GM19467 (cell line): ENCODE measurements at regions not wholly inside any gene's neighbourhood (a gene's known extent, or its start where the extent isn't known, plus 50 kb on each side); places are given as distances from the start of the nearest gene placed in this dataset.
"Not testable (repeated sequence)": the region's sequence is repeated elsewhere in the genome, so short reads cannot be mapped to it uniquely, and the experiment has no call there.

Source experiments
- ATAC-seq: cut with Tn5 transposase; IDR thresholded peaks from one replicate; pipeline ENCODE4 v1.9.1; 2021; ENCODE audit warnings: mild to moderate bottlenecking, moderate library complexity; ENCODE audit not compliant: unreplicated experiment

GRCh38 chr5:117380316-117380715 lies 805.7 kb upstream of the SEMA6A start:
- no peak for ATAC-seq

GRCh38 chr5:117379521-117379920 lies 804.9 kb upstream of the SEMA6A start:
- no peak for ATAC-seq

GRCh38 chr5:117376748-117377147 lies 802.1 kb upstream of the SEMA6A start:
- ATAC-seq = no peak

- no peak for ATAC-seq
Observed at GRCh38 chr5:117359895-117360294, 785.3 kb upstream of the SEMA6A start.

- ATAC-seq = no peak
Observed at GRCh38 chr5:117357886-117358285, 783.3 kb upstream of the SEMA6A start.

GRCh38 chr5:117347280-117347679 lies 772.7 kb upstream of the SEMA6A start:
- ATAC-seq = no peak

DNA sequence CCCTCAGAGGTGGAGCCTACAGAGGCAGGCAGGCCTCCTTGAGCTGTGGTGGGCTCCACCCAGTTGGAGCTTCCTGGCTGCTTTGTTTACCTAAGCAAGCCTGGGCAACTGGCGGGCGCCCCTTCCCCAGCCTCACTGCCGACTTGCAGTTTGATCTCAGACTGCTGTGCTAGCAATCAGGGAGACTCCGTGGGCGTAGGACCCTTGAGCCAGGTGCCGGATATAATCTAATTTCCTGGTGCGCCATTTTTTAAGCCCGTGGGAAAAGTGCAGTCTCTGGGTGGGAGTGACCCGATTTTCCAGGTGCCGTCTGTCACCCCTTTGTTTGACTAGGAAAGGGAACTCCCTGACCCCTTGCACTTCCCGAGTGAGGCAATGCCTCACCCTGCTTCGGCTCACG lies 769.1 kb upstream of the SEMA6A start:
- ATAC-seq = not testable (repeated sequence)

GRCh38 chr5:117337064-117337749 lies 762.6 kb upstream of the SEMA6A start:
- no peak for ATAC-seq

DNA sequence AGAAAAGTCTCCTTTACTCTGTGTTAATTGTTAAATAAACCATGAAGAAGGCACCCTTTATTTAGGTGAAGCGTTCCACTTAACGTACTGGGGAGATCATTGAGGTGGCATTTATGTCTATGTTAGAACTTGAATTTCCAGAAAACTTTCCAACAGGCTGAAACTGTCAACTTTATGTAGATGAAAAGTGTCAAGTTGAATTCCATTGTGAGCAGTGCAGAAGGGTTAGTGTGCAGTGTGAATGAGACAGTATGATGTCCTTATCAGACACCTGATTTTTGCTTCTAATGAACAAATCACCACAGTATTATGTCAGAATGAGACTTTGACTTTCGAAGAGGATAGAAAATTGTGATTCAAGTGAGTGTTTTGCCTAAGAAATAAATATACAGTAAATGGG lies 761.6 kb upstream of the SEMA6A start:
- no peak for ATAC-seq

GRCh38 chr5:117333011-117333410 lies 758.4 kb upstream of the SEMA6A start:
- ATAC-seq = no peak

GRCh38 chr5:117332341-117332740 lies 757.7 kb upstream of the SEMA6A start:
- ATAC-seq = no peak

DNA sequence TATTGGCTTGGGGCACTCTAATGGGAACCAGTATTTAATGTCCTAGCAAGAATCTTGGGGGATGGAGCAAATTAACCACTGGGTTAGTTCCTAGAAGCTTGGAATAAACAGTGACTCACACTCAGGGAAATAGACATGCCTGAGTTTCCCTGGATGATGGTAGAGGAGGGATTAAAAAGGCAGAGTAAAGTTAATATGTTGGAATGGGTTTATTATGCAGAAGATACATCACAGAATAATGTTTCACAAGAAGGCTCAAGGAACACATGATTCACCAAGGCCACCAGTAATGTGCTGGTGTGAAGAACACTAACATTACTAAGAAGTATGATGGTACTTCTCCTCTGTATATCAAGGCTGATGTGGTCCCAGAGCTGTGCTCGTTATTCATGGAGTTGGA lies 752.9 kb upstream of the SEMA6A start:
- ATAC-seq = no peak

DNA sequence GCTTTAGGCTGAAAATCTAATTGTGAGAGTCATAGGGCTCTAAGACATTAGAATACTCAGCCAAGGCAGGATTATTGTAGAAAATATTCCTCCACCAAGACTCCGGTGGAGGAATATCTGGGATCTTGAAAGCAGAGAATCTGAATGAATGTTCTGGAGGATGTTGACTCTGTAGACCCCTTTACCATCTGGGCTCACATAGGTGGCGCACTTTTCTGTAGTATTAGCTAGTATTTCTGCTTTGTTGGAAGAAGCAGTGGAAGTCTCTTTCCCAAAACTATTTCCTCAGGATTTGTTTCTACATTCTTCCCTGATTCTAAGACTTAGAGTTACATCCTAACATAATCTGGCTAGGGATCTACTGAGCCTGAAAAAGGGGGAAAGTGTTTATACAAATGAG lies 752.4 kb upstream of the SEMA6A start:
- no peak for ATAC-seq

- ATAC-seq = no peak
Observed at GRCh38 chr5:117318528-117318927, 743.9 kb upstream of the SEMA6A start.

DNA sequence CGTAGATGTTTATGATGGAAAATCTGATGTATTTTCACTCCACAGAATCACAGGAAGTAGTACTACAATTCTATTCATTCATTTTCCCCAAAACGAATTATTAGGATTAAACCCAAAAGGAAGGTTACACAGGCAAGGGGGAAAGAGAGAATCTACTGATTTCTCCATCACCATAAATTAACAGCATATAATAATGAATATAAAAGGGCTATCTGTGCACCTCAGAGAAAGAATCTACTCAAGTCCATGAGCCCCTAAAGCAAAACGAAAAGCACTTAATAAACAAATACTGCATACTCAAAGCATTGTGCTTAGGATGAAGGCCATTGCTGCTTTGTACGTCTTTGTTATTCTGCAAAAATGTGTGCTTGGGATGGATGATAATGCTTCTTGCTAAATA lies 740.5 kb upstream of the SEMA6A start:
- no peak for ATAC-seq

DNA sequence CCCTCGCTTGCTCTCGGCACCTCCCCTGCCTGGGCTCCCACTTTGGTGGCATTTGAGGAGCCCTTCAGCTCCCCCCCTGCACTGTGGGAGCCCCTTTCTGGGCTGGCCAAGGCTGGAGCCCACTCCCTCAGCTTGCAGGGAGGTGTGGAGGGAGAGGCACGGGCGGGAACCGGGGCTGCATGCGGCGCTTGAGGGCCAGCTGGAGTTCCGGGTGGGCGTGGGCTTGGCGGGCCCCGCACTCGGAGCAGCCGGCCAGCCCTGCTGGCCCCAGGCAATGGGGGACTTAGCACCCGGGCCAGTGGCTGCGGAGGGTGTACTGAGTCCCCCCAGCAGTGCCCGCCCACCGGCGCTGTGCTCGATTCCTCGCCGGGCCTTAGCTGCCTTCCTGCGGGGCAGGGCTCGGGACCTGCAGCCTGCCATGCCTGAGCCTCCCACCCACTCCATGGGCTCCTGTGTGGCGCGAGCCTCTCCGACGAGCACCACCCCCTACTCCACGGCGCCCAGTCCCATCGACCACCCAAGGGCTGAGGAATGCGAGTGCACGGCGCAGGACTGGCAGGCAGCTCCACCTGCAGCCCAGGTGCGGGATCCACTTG lies 730.0 kb upstream of the SEMA6A start:
- not testable (repeated sequence) for ATAC-seq

DNA sequence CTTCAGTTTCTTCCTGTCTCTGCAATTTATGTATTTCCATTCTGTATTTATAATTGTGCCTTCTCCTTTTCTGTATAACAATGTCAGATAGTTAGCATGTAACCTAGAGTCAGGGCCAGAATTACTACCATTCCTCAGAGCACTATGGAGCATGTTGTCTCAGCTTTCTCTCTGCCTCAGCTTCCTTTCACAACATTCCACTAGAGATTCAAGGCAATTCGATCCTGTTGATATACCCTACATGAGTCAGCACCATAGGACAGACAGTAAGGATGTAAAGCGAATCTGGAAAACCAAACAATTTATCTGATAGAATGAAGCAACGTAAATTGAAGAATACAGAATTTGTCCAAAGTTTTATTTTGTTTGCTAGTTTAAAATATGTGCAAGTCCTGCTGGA lies 728.3 kb upstream of the SEMA6A start:
- no peak for ATAC-seq

DNA sequence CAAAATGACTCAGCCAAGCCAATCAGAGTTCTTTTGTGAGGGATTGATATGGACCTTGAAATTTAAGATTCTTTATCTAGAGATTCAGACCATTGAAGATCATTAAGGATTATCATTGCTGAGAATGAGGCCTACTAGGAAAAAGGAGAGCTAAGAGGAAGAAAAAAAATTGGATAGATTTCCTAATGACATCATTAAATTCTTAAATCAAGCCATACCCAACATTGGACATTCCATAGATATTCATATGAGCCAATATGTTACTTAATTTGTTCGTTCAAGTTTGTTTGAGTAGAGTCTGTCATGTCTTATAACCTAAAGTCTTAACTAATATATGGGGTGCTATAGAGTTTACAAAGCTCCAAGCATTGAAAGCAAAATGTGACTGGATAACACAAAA lies 727.9 kb upstream of the SEMA6A start:
- no peak for ATAC-seq

GRCh38 chr5:117299936-117300328 lies 725.3 kb upstream of the SEMA6A start:
- ATAC-seq = no peak

- ATAC-seq = no peak
Observed at GRCh38 chr5:117299224-117299935, 724.8 kb upstream of the SEMA6A start.

- no peak for ATAC-seq
Observed at GRCh38 chr5:117296872-117297271, 722.2 kb upstream of the SEMA6A start.

DNA sequence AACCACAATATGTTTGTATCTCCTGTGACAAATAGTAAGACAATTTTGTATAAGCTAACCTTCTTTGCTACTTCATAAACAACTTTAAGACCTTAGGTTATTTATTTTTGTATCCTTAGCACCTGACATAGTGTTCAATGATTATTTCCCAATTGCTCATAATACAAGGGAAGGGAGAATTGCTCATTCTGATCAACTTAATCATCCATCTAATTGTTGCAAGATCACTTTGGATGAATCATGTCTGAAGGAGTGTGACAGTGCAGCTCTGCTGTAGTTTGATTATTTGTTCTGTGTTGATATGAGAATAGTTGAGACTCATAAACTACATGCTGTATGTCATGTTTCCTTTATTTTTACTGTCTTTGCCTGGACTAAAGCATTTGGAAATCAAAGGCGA lies 721.3 kb upstream of the SEMA6A start:
- ATAC-seq = no peak
